NT2/D1 (cell line): ENCODE measurements at regions not wholly inside any gene's neighbourhood (a gene's known extent, or its start where the extent isn't known, plus 50 kb on each side); places are given as distances from the start of the nearest gene placed in this dataset.
"Not testable (repeated sequence)": the region's sequence is repeated elsewhere in the genome, so short reads cannot be mapped to it uniquely, and the experiment has no call there.

Source experiments
- SUZ12 ChIP-seq: IDR thresholded peaks from 2 replicates; pipeline ENCODE4 v1.6.1; 2011; ENCODE audit not compliant: insufficient read length, insufficient read depth; ENCODE audit errors: extremely low read depth
- YY1 ChIP-seq: IDR thresholded peaks from 2 replicates; pipeline ENCODE4 v1.6.1; 2011; ENCODE audit not compliant: insufficient read length, insufficient read depth

- not testable (repeated sequence) for TF ChIP-seq YY1, SUZ12
Measured at GRCh38 chr7:76712926-76713325, 85.8 kb upstream of the POMZP3 start.
